IPS-18c (cell line): ENCODE measurements at regions not wholly inside any gene's neighbourhood (a gene's known extent, or its start where the extent isn't known, plus 50 kb on each side); places are given as distances from the start of the nearest gene placed in this dataset.

Experiments used
- H3K4me3 ChIP-seq: 2 replicates; pipeline ENCODE4 v1.7.0; 2013; ENCODE audit warnings: low read depth, mild to moderate bottlenecking, low read length, moderate library complexity; ENCODE audit not compliant: insufficient read depth
- H3K9me3 ChIP-seq: one replicate; pipeline ENCODE4 v1.6.1; 2013; ENCODE audit warnings: mild to moderate bottlenecking, low read length, moderate library complexity; ENCODE audit not compliant: control insufficient read depth, insufficient read depth

DNA sequence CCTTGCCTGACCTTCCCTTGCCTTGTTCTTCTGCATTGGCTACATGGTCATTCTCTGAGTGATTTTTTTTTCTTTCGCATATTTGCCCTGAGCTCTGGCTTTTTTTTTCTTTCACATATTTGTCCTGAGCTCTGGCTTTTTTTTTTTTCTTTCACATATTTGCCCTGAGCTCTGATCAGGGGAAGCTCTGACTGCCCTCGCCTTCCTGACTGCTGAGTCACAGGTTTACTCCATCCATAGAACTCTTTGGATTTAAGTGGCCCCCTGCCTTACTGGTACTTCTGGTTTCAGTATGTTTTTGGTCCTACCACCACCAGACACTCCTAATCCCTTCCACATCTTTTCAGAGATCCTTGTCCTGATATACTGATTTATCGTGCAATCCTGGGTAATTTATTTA, 201.1 kb downstream of the OGFRL1 start:
- no peak overlapping the region for H3K4me3 ChIP-seq
- no peaks in the 10 kb centered on the region for H3K9me3 ChIP-seq

GRCh38 chr6:71490876-71491275, 202.3 kb downstream of the OGFRL1 start:
- no peaks in the 10 kb centered on the region for H3K9me3 ChIP-seq
- H3K4me3 ChIP-seq = no peak overlapping the region

DNA sequence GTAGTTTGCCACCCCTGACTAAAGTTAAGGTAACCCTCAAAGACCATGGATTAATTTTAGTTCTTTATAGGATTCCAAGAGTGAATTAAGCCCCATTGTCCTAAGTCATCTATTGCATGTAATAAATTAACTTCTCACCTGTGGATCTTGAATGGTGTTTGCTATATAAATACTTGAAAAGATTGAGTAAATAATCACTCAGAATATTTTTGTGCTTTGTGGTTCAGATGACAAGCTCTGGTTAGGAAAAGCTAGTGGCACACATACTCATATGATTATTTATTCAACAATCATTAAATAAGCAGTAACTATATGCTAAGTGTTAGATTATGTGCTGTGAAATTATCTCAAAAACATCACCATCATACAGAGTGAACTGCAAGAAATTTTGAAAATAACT, 203.2 kb downstream of the OGFRL1 start:
- Histone ChIP-seq H3K4me3 (no peak overlapping the region), H3K9me3 (no peaks in the 10 kb centered on the region)

DNA sequence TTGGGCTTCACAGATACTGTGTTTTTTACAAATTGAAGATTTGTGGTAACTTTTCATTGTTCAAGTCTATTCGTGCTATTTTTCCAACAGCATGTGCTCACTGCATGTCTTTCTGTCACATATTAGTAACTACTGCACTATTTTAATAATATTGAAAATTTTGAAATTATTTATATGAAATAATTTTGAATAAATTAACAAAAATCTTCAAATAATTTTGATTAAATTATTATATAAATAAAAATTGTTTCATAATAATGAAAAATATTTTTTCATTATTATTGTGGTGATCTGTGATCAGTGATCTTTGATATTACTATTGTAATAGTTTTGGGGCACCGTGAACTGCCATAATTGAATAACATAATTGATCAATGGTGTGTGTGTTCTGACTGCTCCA, 204.1 kb downstream of the OGFRL1 start:
- no peaks in the 10 kb centered on the region for H3K9me3 ChIP-seq
- H3K4me3 ChIP-seq = no peak overlapping the region

DNA sequence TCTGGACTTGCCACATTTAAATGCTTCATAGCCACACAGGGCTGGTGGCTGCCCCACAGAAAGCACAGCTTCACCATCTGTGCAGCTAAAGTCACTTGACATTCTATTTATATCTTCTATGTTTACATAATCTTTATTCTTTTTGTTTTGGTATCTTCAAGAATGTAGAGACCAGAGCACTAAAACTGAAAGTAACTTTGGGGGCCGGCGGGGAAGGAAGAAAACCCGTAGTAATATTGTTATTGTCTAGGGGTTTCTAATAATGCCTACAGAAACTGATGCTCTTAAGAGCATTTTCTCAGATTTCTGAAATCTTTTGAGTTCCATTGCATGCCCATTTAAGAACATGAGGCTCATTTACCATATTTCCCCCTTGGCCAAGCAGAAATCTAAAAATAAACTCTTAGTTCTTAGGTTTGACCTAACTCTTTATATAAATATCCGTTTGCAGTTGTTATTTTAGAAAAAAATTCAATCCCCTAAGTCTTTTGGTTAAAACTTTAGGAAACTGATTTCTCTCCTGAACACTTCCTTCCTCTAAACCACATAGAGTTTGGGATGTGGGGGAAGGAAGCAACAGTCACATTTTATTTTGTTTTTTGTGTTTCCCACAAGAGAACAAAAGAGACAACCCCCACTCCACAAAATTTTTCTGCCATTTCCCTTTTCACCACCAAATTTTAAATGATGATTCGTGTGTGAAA, 207.6 kb downstream of the OGFRL1 start:
- no peaks in the 10 kb centered on the region for H3K9me3 ChIP-seq
- H3K4me3 ChIP-seq = no peak overlapping the region

GRCh38 chr6:71496722-71497033, 208.1 kb downstream of the OGFRL1 start:
- no peaks in the 10 kb centered on the region for H3K9me3 ChIP-seq
- no peak overlapping the region for H3K4me3 ChIP-seq

- Histone ChIP-seq H3K4me3 (no peak overlapping the region), H3K9me3 (no peaks in the 10 kb centered on the region)
Observed at GRCh38 chr6:71498638-71499037, 210.0 kb downstream of the OGFRL1 start.

GRCh38 chr6:71499667-71500066, 211.1 kb downstream of the OGFRL1 start:
- Histone ChIP-seq H3K9me3 (no peaks in the 10 kb centered on the region), H3K4me3 (no peak overlapping the region)

- Histone ChIP-seq H3K4me3 (no peak overlapping the region), H3K9me3 (no peaks in the 10 kb centered on the region)
Observed at GRCh38 chr6:71502168-71502567, 213.6 kb downstream of the OGFRL1 start.

DNA sequence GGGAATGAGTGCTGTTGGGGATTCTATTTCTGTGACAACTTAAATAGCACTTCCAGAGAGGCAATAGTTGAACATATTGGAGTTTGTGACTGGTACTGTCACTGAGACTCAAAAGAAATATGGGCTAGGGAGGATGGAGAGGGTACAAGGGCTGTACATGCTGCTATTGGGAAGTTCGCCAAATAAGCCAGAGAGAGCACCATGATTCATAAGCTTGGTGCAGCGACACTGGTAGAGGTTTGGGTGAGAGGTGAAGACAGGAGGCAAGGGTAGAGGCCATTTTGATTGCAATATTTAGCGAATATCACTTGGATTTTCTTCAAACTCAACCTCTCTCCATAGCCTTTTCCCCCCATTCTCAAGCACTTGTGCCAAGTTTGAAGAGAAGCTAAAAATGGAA, 214.3 kb downstream of the OGFRL1 start:
- H3K9me3 ChIP-seq = no peaks in the 10 kb centered on the region
- no peak overlapping the region for H3K4me3 ChIP-seq

DNA sequence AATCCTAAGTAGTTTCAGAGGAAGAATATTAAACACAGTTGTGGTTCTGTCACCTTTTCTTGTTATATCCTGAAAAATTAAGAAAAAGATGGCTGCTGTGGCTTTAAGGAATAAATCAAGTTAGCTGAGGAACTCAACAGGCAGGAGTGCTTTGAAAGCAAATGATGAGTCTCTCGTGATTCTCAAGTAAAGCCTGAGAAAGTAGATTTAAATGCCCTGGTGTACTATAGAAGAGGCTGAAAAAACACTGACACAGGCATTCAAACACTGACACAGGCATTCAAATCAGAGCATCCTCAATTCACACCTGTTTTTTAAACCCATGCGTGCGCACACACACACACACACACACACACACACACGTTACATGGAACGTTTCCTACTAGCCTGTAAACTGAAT, 218.6 kb downstream of the OGFRL1 start:
- Histone ChIP-seq H3K4me3 (no peak overlapping the region), H3K9me3 (no peaks in the 10 kb centered on the region)

GRCh38 chr6:71509191-71510005, 220.8 kb downstream of the OGFRL1 start:
- H3K9me3 ChIP-seq = no peaks in the 10 kb centered on the region
- no peak overlapping the region for H3K4me3 ChIP-seq

GRCh38 chr6:71510057-71510713, 221.6 kb downstream of the OGFRL1 start:
- Histone ChIP-seq H3K4me3 (no peak overlapping the region), H3K9me3 (no peaks in the 10 kb centered on the region)

DNA sequence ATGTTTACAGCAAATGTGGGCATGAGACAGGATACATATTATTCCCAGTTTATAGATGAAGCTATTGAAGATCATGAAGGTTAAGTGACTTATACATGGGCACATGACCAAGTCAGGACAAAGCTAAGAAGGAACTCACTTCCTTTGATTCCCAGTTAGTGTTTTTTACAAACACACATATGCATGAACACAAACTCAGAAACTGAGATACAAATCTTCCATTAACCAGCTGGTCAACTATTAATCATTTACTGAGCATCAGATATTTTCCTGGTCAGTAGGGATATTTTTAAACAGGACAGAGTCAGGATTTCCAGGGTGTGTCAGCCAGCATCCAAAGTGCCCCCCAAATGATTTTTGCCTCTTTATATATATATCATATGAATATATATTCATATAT, 222.2 kb downstream of the OGFRL1 start:
- Histone ChIP-seq H3K9me3 (no peaks in the 10 kb centered on the region), H3K4me3 (no peak overlapping the region)

DNA sequence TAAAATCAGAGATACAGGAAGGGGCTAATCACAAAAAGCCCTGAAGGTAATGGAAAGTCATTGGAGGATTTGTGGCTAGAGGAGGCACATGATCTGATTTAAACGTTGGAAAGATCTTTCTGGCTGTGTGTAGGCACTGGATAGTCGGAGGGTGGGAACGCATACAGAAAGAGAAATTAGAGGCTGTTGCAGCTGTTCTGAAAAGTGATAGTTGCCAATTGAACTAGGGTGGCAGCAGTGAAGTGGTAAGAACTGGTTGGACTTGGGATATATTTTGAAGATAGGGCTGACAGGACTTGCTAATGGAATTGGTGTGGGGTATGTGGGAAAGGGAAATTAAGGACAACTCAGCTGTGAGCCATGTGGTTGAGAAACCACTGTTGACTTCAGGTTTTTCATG, 223.6 kb downstream of the OGFRL1 start:
- Histone ChIP-seq H3K4me3 (no peak overlapping the region), H3K9me3 (no peaks in the 10 kb centered on the region)

DNA sequence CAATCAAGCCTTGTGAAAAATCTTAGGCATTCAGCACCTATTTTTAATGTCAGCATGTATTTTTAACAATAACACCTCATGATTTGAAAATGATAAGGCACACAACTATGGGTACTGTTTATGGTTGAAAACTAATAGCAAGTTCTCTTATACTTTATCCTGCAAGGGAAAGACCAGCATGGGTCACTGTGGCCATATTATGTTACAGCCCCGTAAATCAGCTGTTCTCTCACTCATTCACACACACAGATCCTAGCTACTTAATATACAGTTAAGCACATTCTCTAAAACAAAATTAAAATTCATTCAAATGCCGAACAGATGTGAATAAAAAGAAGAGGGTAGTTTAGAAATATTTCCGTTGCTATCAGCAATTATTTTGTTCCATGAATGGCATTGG, 224.4 kb downstream of the OGFRL1 start:
- no peak overlapping the region for H3K4me3 ChIP-seq
- H3K9me3 ChIP-seq = no peaks in the 10 kb centered on the region

GRCh38 chr6:71523548-71523947, 234.9 kb downstream of the OGFRL1 start:
- Histone ChIP-seq H3K9me3 (no peaks in the 10 kb centered on the region), H3K4me3 (no peak overlapping the region)

DNA sequence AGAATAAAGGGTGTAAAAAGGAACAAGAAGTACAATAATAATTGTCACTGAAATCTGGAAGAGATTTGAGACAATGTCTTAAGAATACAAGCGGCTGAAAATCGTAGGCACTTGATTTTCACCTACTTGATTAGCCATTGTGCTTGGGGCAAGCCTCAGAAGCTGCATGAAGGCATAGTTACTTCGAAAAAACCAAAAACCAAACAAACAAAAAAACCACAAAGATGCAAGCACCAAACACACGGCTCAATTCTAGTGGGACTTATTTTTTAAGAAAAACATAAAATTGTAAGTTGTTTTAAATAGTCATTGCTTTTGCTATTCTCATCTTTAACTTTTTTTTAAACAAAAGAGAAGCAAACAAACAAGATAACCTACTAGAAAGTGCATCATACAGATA, 235.6 kb downstream of the OGFRL1 start:
- Histone ChIP-seq H3K4me3 (no peak overlapping the region), H3K9me3 (no peaks in the 10 kb centered on the region)
